ENCODE measurements at regions not wholly inside any gene's neighbourhood (a gene's known extent, or its start where the extent isn't known, plus 50 kb on each side); places are given as distances from the start of the nearest gene placed in this dataset.

GRCh38 chr18:76553715-76554546 lies 58.9 kb upstream of the ZNF516 start:
- DNase-seq (ENCODE audit: low read depth in 1 of 2, low spot score in 1 of 2): no peak

- no peak for DNase-seq (ENCODE audit: low read depth in 1 of 2, low spot score in 1 of 2)
Observed at GRCh38 chr18:76548541-76548940, 53.5 kb upstream of the ZNF516 start.

GRCh38 chr18:76547296-76547695 lies 52.3 kb upstream of the ZNF516 start:
- DNase-seq (ENCODE audit: low read depth in 1 of 2, low spot score in 1 of 2): no peak

GRCh38 chr18:76546436-76546835 lies 51.4 kb upstream of the ZNF516 start:
- no peak for DNase-seq (ENCODE audit: low read depth in 1 of 2, low spot score in 1 of 2)

- no peak for DNase-seq (ENCODE audit: low read depth in 1 of 2, low spot score in 1 of 2)
Observed at GRCh38 chr18:76546088-76546435, 51.0 kb upstream of the ZNF516 start.

GRCh38 chr18:76545433-76546087 lies 50.5 kb upstream of the ZNF516 start:
- no peak for DNase-seq (ENCODE audit: low read depth in 1 of 2, low spot score in 1 of 2)

GRCh38 chr18:76544511-76545345 lies 49.7 kb upstream of the ZNF516 start:
- no peak for DNase-seq (ENCODE audit: low read depth in 1 of 2, low spot score in 1 of 2)

Data from activated T-helper 1 cell treated with anti-CD3 and anti-CD28 coated beads, Interleukin-2, amount 50 U/mL, for 16 hours (primary cell).